K562 (cell line): ENCODE measurements at regions not wholly inside any gene's neighbourhood (a gene's known extent, or its start where the extent isn't known, plus 50 kb on each side); places are given as distances from the start of the nearest gene placed in this dataset.

Source experiments
- ATAC-seq: fragments of 200-7000 bp; cut with Tn5 transposase; 3 replicates; pipeline ENCODE4 v1.9.1; 2020; ENCODE audit warnings: moderate library complexity
- BruUV-seq: library from RNA; stranded (reverse); fragments of 400-500 nt; replicated peaks from 2 replicates; lab custom pipeline; 2021; lab: Mats Ljungman, UMichigan
- CTCF ChIA-PET: fragments of 300-600 bp; formaldehyde crosslinking; extraction: SDS; loops from one replicate; lab custom pipeline; 2021; ENCODE audit warnings: low intra/inter-chr PET ratio; lab: Yijun Ruan, JAX
- POLR2A ChIA-PET: fragments of 300-600, 350-650 bp; sonication (Branson Sonifier 250); formaldehyde crosslinking; extraction: SDS; loops from one replicate; lab custom pipeline; 2021; ENCODE audit warnings: antibody characterized with exemption, inconsistent platforms; lab: Yijun Ruan, JAX
- DNase-seq, 4 experiments: peaks; one replicate each; pipeline versions ENCODE4 v3.0.0 to v3.0.0-alpha.2; 2011 to 2018; ENCODE audit warnings: low spot score in 3 of 4, mixed read lengths in 3 of 4; ENCODE audit errors: extremely low read depth in 1 of 4
- FAIRE-seq: peaks from 2 replicates; lab custom pipeline; 2011; peaks lifted over from hg19 to GRCh38; lab: Jason Lieb, UNC
- H2AFZ ChIP-seq: 2 replicates; pipeline ENCODE4 v1.6.0; 2011; ENCODE audit warnings: low read depth, low read length, control low read depth, inconsistent platforms
- H3K27ac ChIP-seq: fragments of 200-600 bp; 3 replicates; pipeline ENCODE4 v1.8.0; 2011; ENCODE audit warnings: low read depth, mild to moderate bottlenecking, control low read depth, inconsistent platforms, low read length, moderate library complexity, mixed read lengths; ENCODE audit errors: extremely low read depth
- H3K27me3 ChIP-seq, 2 experiments: fragments of 300-600 bp in 1 of 2; 2 replicates in 1 of 2; 3 replicates in 1 of 2; pipeline versions ENCODE4 v1.6.0 to v1.8.0; 2011; ENCODE audit warnings: inconsistent platforms in 2 of 2, low read length in 2 of 2, mild to moderate bottlenecking in 1 of 2, mixed read lengths in 1 of 2, moderate library complexity in 1 of 2; ENCODE audit not compliant: control insufficient read depth in 2 of 2, insufficient read depth in 2 of 2
- H3K36me3 ChIP-seq: fragments of 300-600 bp; 3 replicates; pipeline ENCODE4 v1.8.0; 2011; ENCODE audit warnings: mild to moderate bottlenecking, low read length, inconsistent platforms; ENCODE audit not compliant: control insufficient read depth, insufficient read depth
- H3K4me1 ChIP-seq, 2 experiments: fragments of 200-600 bp in 1 of 2; replicated peaks in 1 of 2; 2 replicates in 1 of 2; 3 replicates in 1 of 2; pipeline versions ENCODE4 v1.5.1 to v1.8.0; 2011; ENCODE audit warnings: inconsistent platforms in 2 of 2, low read length in 2 of 2, mild to moderate bottlenecking in 1 of 2, mixed read lengths in 1 of 2, moderate library complexity in 1 of 2; ENCODE audit not compliant: control insufficient read depth in 2 of 2, insufficient read depth in 2 of 2
- H3K4me2 ChIP-seq: 2 replicates; pipeline ENCODE4 v1.6.1; 2011; ENCODE audit warnings: low read length, control low read depth, inconsistent platforms, mixed read lengths; ENCODE audit not compliant: insufficient read depth
- H3K4me3 ChIP-seq: fragments of 200-600 bp; sonication (generic), shearing (Covaris generic); 2 replicates; pipeline ENCODE4 v1.5.1; 2016; ENCODE audit warnings: control low read depth, inconsistent platforms
- H3K79me2 ChIP-seq: fragments of 200-600 bp; 3 replicates; pipeline ENCODE4 v1.8.0; 2011; ENCODE audit warnings: low read length, inconsistent platforms; ENCODE audit not compliant: control insufficient read depth, insufficient read depth
- H3K9ac ChIP-seq, 2 experiments: 2 replicates each; pipeline versions ENCODE4 v1.6.0 to v1.6.1; 2011; ENCODE audit warnings: low read depth in 2 of 2, low read length in 2 of 2, control low read depth in 1 of 2, inconsistent platforms in 1 of 2, mild to moderate bottlenecking in 1 of 2, mixed read lengths in 1 of 2; ENCODE audit not compliant: insufficient read depth in 1 of 2
- H3K9me1 ChIP-seq: one replicate; pipeline ENCODE4 v1.6.0; 2011; ENCODE audit warnings: inconsistent platforms, mild to moderate bottlenecking, low read length, moderate library complexity; ENCODE audit not compliant: control insufficient read depth, insufficient read depth
- H3K9me3 ChIP-seq: replicated peaks from 2 replicates; pipeline ENCODE4 v1.5.1; 2011; ENCODE audit warnings: low read depth, low read length, inconsistent platforms; ENCODE audit not compliant: control insufficient read depth, insufficient read depth
- H4K20me1 ChIP-seq: replicated peaks from 2 replicates; pipeline ENCODE4 v1.6.1; 2011; ENCODE audit warnings: low read length, inconsistent platforms, mixed read lengths; ENCODE audit not compliant: control insufficient read depth, insufficient read depth
- DEAF1 ChIP-seq: fragments of 450-650 bp; formaldehyde crosslinking; IDR thresholded peaks from 2 replicates; pipeline ENCODE4 v1.4.0; 2020; ENCODE audit warnings: mild to moderate bottlenecking, moderate library complexity
- FOXP4 ChIP-seq: sonication (generic); formaldehyde crosslinking; IDR thresholded peaks from 2 replicates; pipeline ENCODE4 v1.8.0; 2022; ENCODE audit warnings: mild to moderate bottlenecking, missing genetic modification reagents, borderline replicate concordance
- GATA2 ChIP-seq: sonication (generic); formaldehyde crosslinking; IDR thresholded peaks from 2 replicates; pipeline ENCODE4 v1.4.0; 2020; ENCODE audit warnings: mild to moderate bottlenecking, missing genetic modification reagents
- HNRNPK ChIP-seq: fragments of 200-400 bp; formaldehyde crosslinking; IDR thresholded peaks from one replicate; pipeline ENCODE4 v1.6.1; 2018; ENCODE audit warnings: mild to moderate bottlenecking, low read depth, low read length; ENCODE audit not compliant: poor library complexity, severe bottlenecking
- HNRNPUL1 ChIP-seq: fragments of 200-400 bp; formaldehyde crosslinking; IDR thresholded peaks from 2 replicates; pipeline ENCODE4 v1.6.1; 2017; ENCODE audit warnings: low read length
- MCM5 ChIP-seq: fragments of 450-650 bp; IDR thresholded peaks from 2 replicates; pipeline ENCODE4 v1.6.1; 2016; ENCODE audit warnings: low read depth
- SMARCC2 ChIP-seq: fragments of 450-650 bp; IDR thresholded peaks from 2 replicates; pipeline ENCODE4 v1.6.1; 2017; ENCODE audit warnings: antibody characterized with exemption, moderate library complexity, mild to moderate bottlenecking, low read depth
- SRSF9 ChIP-seq: fragments of 200-400 bp; formaldehyde crosslinking; IDR thresholded peaks from 2 replicates; pipeline ENCODE4 v1.6.1; 2017; ENCODE audit warnings: low read depth, low read length, borderline replicate concordance
- WHSC1 ChIP-seq: IDR thresholded peaks from one replicate; pipeline ENCODE4 v1.6.1; 2012; ENCODE audit warnings: low read length, control low read depth, inconsistent platforms
- ZNF12 ChIP-seq: sonication (generic); formaldehyde crosslinking; IDR thresholded peaks from 2 replicates; pipeline ENCODE4 v1.4.0; 2020; ENCODE audit warnings: mild to moderate bottlenecking, missing genetic modification reagents
- ZNF124 ChIP-seq: sonication (generic); formaldehyde crosslinking; IDR thresholded peaks from 2 replicates; pipeline ENCODE4 v1.8.1; 2022; ENCODE audit warnings: missing genetic modification reagents
- ZNF134 ChIP-seq: fragments of 250-450 bp; sonication (Bioruptor Pico); conservative IDR thresholded peaks from 2 replicates; pipeline ENCODE4 v1.4.0; 2020
- ZNF197 ChIP-seq: fragments of 200-800 bp; sonication (Bioruptor generic); IDR thresholded peaks from 2 replicates; pipeline ENCODE4 v1.6.1; 2016; ENCODE audit warnings: low read depth, missing genetic modification characterization, missing compliant biosample characterization
- ZNF274 ChIP-seq: IDR thresholded peaks from 2 replicates; pipeline ENCODE4 v1.6.1; 2011; ENCODE audit warnings: low read depth, mild to moderate bottlenecking, low read length, moderate library complexity, borderline replicate concordance
- ZNF717 ChIP-seq: fragments of 250-450 bp; sonication (Bioruptor Pico); IDR thresholded peaks from 2 replicates; pipeline ENCODE4 v1.5.0; 2021
- WGBS: fragments of 100-300 bp; shearing (Covaris generic); methylation state at CpG from one replicate; pipeline ENCODE4 v1.1.6; 2016; ENCODE audit warnings: low coverage, mixed read lengths; ENCODE audit not compliant: insufficient coverage; ENCODE audit errors: missing lambda C conversion rate; 5-methylcytosine and 5-hydroxymethylcytosine counted together
- in situ Hi-C: fragments of 300-500 bp; cut with MboI; formaldehyde crosslinking; loops from 4 replicates; pipeline ENCODE4 v1.15.0; 2018; ENCODE audit warnings: inconsistent platforms, mixed read lengths
- intact Hi-C: fragments of 100-400 bp; cut with micrococcal nuclease; formaldehyde crosslinking; loops from 2 replicates; pipeline ENCODE4 v1.14.2; 2022

GRCh38 chr6:155690820-155691219 lies 235.2 kb upstream of the NOX3 start:
- intact Hi-C loops (loop anchor here (1.0 kb wide), 1 partner anchor 41 kb away; no protein-coding TSS in a partner anchor), in situ Hi-C loops (no loop called here)
- TF ChIP-seq ZNF134 (CRISPR knock-in tag) (no peak), DEAF1 (CRISPR knock-in tag) (no peak), ZNF274 (no peak), MCM5 (no peak)
- no peaks in the 10 kb centered on the region for H3K27me3 ChIP-seq
- ChIA-PET CTCF (no interaction called here), POLR2A (interaction anchor here (0.7 kb wide), 1 partner anchor 757 kb away, joined by 3 read pairs; no protein-coding TSS in a partner anchor)
- H3K27ac ChIP-seq, result no peak overlapping the region
- 24% methylated on average over 3 of the region's 3 CpGs for WGBS
- no peaks in the 10 kb centered on the region for H3K9me1 ChIP-seq
- no peak overlapping the region for H3K4me3 ChIP-seq
- no peaks in the 10 kb centered on the region for H4K20me1 ChIP-seq
- no TSS peak for BruUV-seq
- H3K9ac ChIP-seq, result no peak overlapping the region
- DNase-seq, result no peak
- no peak overlapping the region for H2AFZ ChIP-seq
- H3K36me3 ChIP-seq, result no peaks in the 10 kb centered on the region
- ATAC-seq, result no peak
- H3K9me3 ChIP-seq, result no peaks in the 10 kb centered on the region
- H3K79me2 ChIP-seq, result no peaks in the 10 kb centered on the region
- H3K4me2 ChIP-seq, result no peak overlapping the region
- no peak for FAIRE-seq
- no peaks in the 10 kb centered on the region for H3K4me1 ChIP-seq

GRCh38 chr6:155687645-155688044 lies 232.0 kb upstream of the NOX3 start:
- no peak overlapping the region for H2AFZ ChIP-seq
- BruUV-seq, result no TSS peak
- in situ Hi-C loops (no loop called here), intact Hi-C loops (no loop called here)
- WGBS, result 35% methylated on average over 6 of the region's 6 CpGs
- H3K9me3 ChIP-seq, result no peaks in the 10 kb centered on the region
- H3K9ac ChIP-seq, result no peak overlapping the region
- POLR2A ChIA-PET, result no interaction called here
- H3K4me3 ChIP-seq, result no peak overlapping the region
- H3K9me1 ChIP-seq, result no peaks in the 10 kb centered on the region
- no peak for ATAC-seq
- DNase-seq, result no peak
- FAIRE-seq, result no peak
- no peaks in the 10 kb centered on the region for H3K36me3 ChIP-seq
- H3K27ac ChIP-seq, result no peak overlapping the region
- CTCF ChIA-PET, result no interaction called here
- H3K4me2 ChIP-seq, result no peak overlapping the region
- no peaks in the 10 kb centered on the region for H3K79me2 ChIP-seq
- H3K4me1 ChIP-seq, result no peaks in the 10 kb centered on the region
- no peaks in the 10 kb centered on the region for H3K27me3 ChIP-seq
- H4K20me1 ChIP-seq, result no peaks in the 10 kb centered on the region
- no peak for TF ChIP-seq ZNF197 (CRISPR knock-in tag)
- TF ChIP-seq HNRNPK, result no peak
- TF ChIP-seq ZNF717 (CRISPR knock-in tag), result no peak
- no peak for TF ChIP-seq ZNF12 (CRISPR knock-in tag)
- no peak for TF ChIP-seq SMARCC2
- TF ChIP-seq ZNF124, result no peak
- no peak for TF ChIP-seq WHSC1
- TF ChIP-seq FOXP4, result no peak
- TF ChIP-seq GATA2 (CRISPR knock-in tag), result no peak
- no peak for TF ChIP-seq SRSF9
- TF ChIP-seq HNRNPUL1, result no peak
